ENCODE measurements at regions not wholly inside any gene's neighbourhood (a gene's known extent, or its start where the extent isn't known, plus 50 kb on each side); places are given as distances from the start of the nearest gene placed in this dataset.
A peak's percentile ranks its signal among the peaks of the same experiment; 100 is the strongest.

DNA sequence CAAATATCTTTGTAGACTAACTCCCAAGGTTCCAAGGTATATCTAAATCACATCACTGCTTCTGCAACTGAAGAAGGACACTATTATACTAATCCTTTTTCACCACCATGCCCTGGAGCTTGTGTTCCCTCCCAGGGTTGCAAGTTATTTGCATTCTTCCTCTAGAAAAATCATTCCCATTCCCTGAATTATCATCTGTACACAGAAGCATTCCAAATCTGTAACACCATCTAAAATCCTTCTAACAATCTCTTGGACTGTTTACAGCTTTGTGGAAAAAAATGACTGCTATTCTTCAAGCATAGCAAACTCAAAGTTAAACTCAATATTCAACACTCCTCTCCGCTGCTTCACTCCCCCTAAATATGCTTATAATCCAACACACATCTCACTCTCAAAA, 1570.8 kb upstream of the ADGRL3 start:
- H2BK5ac ChIP-seq (ENCODE audit: low read length): no peak overlapping the region
- 100% methylated on average over 1 of the region's 1 CpG for WGBS (ENCODE audit: extremely low coverage, insufficient coverage, low lambda C conversion rate)
- no peak overlapping the region for H4K8ac ChIP-seq (ENCODE audit: low read depth, low read length)
- H3K56ac ChIP-seq (ENCODE audit: low read length): no peak overlapping the region
- no peaks in the 10 kb centered on the region for H3K4me1 ChIP-seq (ENCODE audit: control insufficient read depth, low read depth, low read length)
- H3K27ac ChIP-seq (ENCODE audit: low read depth, low read length): no peak overlapping the region
- no peaks in the 10 kb centered on the region for H3K79me1 ChIP-seq (ENCODE audit: low read length)
- H3K18ac ChIP-seq (ENCODE audit: low read length): no peak overlapping the region
- H2AK5ac ChIP-seq (ENCODE audit: low read length): no peak overlapping the region
- H2BK15ac ChIP-seq (replicated peaks; ENCODE audit: low read depth): no peak overlapping the region
- no peaks in the 10 kb centered on the region for H3K36me3 ChIP-seq (ENCODE audit: control insufficient read depth, insufficient read depth, low read length)
- no peak overlapping the region for H2BK120ac ChIP-seq (ENCODE audit: low read depth, low read length)
- DNase-seq: no peak
- no peak overlapping the region for H3K4me3 ChIP-seq (ENCODE audit: low read length)
- no peak overlapping the region for H4K5ac ChIP-seq (ENCODE audit: low read length)
- H3K9ac ChIP-seq (ENCODE audit: low read length): no peak overlapping the region
- no peak overlapping the region for H3K23ac ChIP-seq (ENCODE audit: low read length)
- H3K4ac ChIP-seq (ENCODE audit: low read depth, low read length): no peak overlapping the region
- no peak overlapping the region for H3K4me2 ChIP-seq (ENCODE audit: low read length)
- H3K79me2 ChIP-seq (ENCODE audit: control insufficient read depth, insufficient read depth, low read length): no peaks in the 10 kb centered on the region
- no peaks in the 10 kb centered on the region for H3K27me3 ChIP-seq (ENCODE audit: insufficient read depth, low read length, poor library complexity)

- no peak overlapping the region for H4K5ac ChIP-seq (ENCODE audit: low read length)
- H2BK120ac ChIP-seq (ENCODE audit: low read depth, low read length): no peak overlapping the region
- no peak overlapping the region for H3K4me2 ChIP-seq (ENCODE audit: low read length)
- H3K4ac ChIP-seq (ENCODE audit: low read depth, low read length): no peak overlapping the region
- DNase-seq: no peak
- no peak overlapping the region for H3K4me3 ChIP-seq (ENCODE audit: low read length)
- no peaks in the 10 kb centered on the region for H3K79me1 ChIP-seq (ENCODE audit: low read length)
- H2BK15ac ChIP-seq (replicated peaks; ENCODE audit: low read depth): no peak overlapping the region
- no CpG with 5 or more reads among the region's 3 CpGs for WGBS (ENCODE audit: extremely low coverage, insufficient coverage, low lambda C conversion rate)
- H3K23ac ChIP-seq (ENCODE audit: low read length): no peak overlapping the region
- H3K9ac ChIP-seq (ENCODE audit: low read length): no peak overlapping the region
- no peak overlapping the region for H3K56ac ChIP-seq (ENCODE audit: low read length)
- H3K27ac ChIP-seq (ENCODE audit: low read depth, low read length): no peak overlapping the region
- H3K18ac ChIP-seq (ENCODE audit: low read length): no peak overlapping the region
- H4K8ac ChIP-seq (ENCODE audit: low read depth, low read length): no peak overlapping the region
- no peaks in the 10 kb centered on the region for H3K27me3 ChIP-seq (ENCODE audit: insufficient read depth, low read length, poor library complexity)
- no peak overlapping the region for H2AK5ac ChIP-seq (ENCODE audit: low read length)
- H3K4me1 ChIP-seq (ENCODE audit: control insufficient read depth, low read depth, low read length): no peaks in the 10 kb centered on the region
- no peak overlapping the region for H2BK5ac ChIP-seq (ENCODE audit: low read length)
- no peaks in the 10 kb centered on the region for H3K36me3 ChIP-seq (ENCODE audit: control insufficient read depth, insufficient read depth, low read length)
- H3K79me2 ChIP-seq (ENCODE audit: control insufficient read depth, insufficient read depth, low read length): no peaks in the 10 kb centered on the region
These were observed 1569.9 kb upstream of the ADGRL3 start for GRCh38 chr4:59630235-59630634.

DNA sequence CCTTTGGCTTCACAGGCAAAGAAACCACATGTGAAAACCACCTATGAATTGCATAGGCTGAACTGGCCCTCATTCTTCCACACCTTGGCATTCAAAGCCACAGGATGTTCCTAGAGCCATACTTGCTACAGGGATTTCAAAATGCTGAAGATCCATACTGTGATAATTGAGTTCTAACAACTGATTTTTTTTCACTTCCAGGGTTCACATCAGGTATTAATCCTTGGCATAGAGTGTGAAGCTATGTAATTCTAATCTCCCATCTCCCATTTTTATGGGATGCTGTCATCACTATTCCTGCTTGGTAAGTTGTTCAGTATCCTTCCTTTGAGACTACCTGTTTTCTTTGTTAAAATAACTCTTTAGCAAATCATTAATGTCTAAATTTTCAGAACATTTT, 1569.2 kb upstream of the ADGRL3 start:
- no peak overlapping the region for H2BK5ac ChIP-seq (ENCODE audit: low read length)
- DNase-seq: peak; percentile 61

DNA sequence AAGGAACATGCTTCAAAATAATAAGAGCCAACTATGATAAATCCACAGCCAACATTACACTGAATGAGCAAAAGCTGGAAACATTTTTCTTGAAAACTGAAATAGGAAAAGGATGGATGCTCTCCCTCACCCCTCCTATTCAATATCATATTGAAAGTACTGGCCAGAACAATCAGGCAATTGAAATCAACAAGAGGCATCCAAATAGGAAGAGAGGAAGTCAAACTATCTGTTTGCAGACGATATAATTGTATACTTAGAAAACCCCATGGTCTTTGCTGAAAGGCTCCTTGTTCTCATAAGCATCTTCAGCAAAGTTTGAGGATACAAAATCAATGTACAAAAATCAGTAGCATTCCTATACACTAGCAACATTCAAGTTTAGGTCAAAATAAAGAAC, 1562.5 kb upstream of the ADGRL3 start:
- Histone ChIP-seq H2BK120ac (ENCODE audit: low read depth, low read length) (no peak overlapping the region), H3K79me1 (ENCODE audit: low read length) (no peaks in the 10 kb centered on the region), H3K4me1 (ENCODE audit: control insufficient read depth, low read depth, low read length) (no peaks in the 10 kb centered on the region), H3K4ac (ENCODE audit: low read depth, low read length) (no peak overlapping the region), H3K79me2 (ENCODE audit: control insufficient read depth, insufficient read depth, low read length) (no peaks in the 10 kb centered on the region), H3K9ac (ENCODE audit: low read length) (no peak overlapping the region), H3K4me3 (ENCODE audit: low read length) (no peak overlapping the region), H2BK5ac (ENCODE audit: low read length) (no peak overlapping the region), H2AK5ac (ENCODE audit: low read length) (no peak overlapping the region), H4K5ac (ENCODE audit: low read length) (no peak overlapping the region), H3K4me2 (ENCODE audit: low read length) (no peak overlapping the region), H3K18ac (ENCODE audit: low read length) (no peak overlapping the region), H4K8ac (ENCODE audit: low read depth, low read length) (no peak overlapping the region), H3K56ac (ENCODE audit: low read length) (no peak overlapping the region), H3K23ac (ENCODE audit: low read length) (no peak overlapping the region), H3K36me3 (ENCODE audit: control insufficient read depth, insufficient read depth, low read length) (no peaks in the 10 kb centered on the region), H2BK15ac (replicated peaks; ENCODE audit: low read depth) (no peak overlapping the region), H3K27ac (ENCODE audit: low read depth, low read length) (no peak overlapping the region), H3K27me3 (ENCODE audit: insufficient read depth, low read length, poor library complexity) (no peaks in the 10 kb centered on the region)
- no CpG with 5 or more reads among the region's 1 CpG for WGBS (ENCODE audit: extremely low coverage, insufficient coverage, low lambda C conversion rate)
- DNase-seq: no peak

More for the DNA sequence above, 1569.2 kb upstream of the ADGRL3 start:
- Histone ChIP-seq H3K4me2 (ENCODE audit: low read length) (no peak overlapping the region), H3K36me3 (ENCODE audit: control insufficient read depth, insufficient read depth, low read length) (no peaks in the 10 kb centered on the region), H3K79me1 (ENCODE audit: low read length) (no peaks in the 10 kb centered on the region), H3K56ac (ENCODE audit: low read length) (no peak overlapping the region), H4K8ac (ENCODE audit: low read depth, low read length) (no peak overlapping the region), H3K79me2 (ENCODE audit: control insufficient read depth, insufficient read depth, low read length) (no peaks in the 10 kb centered on the region), H2BK15ac (replicated peaks; ENCODE audit: low read depth) (no peak overlapping the region), H3K27me3 (ENCODE audit: insufficient read depth, low read length, poor library complexity) (no peaks in the 10 kb centered on the region), H3K27ac (ENCODE audit: low read depth, low read length) (no peak overlapping the region), H2BK120ac (ENCODE audit: low read depth, low read length) (no peak overlapping the region), H3K23ac (ENCODE audit: low read length) (no peak overlapping the region), H3K18ac (ENCODE audit: low read length) (no peak overlapping the region), H4K5ac (ENCODE audit: low read length) (no peak overlapping the region), H3K4ac (ENCODE audit: low read depth, low read length) (no peak overlapping the region), H3K4me3 (ENCODE audit: low read length) (no peak overlapping the region), H3K4me1 (ENCODE audit: control insufficient read depth, low read depth, low read length) (no peaks in the 10 kb centered on the region), H2AK5ac (ENCODE audit: low read length) (no peak overlapping the region), H3K9ac (ENCODE audit: low read length) (no peak overlapping the region)

DNA sequence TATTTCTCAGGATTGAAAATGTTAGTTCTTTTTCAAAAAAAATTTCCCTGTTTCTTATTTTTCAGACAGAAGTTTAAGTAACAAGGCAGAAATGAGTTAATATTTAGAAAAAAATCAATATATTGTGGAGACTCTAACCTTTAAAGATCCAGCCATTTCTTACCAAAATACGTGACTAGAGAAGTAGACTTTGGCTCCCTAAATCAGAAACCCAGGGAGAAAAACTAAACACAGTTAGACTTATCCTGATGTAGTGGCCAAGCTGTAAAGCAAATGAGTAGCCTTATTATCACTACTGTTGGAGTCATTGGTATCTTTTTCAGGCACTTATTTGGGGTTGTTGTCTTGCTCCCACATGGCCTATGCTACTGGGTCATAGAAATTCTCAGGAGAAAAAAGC, 1556.4 kb upstream of the ADGRL3 start:
- no peak overlapping the region for H4K5ac ChIP-seq (ENCODE audit: low read length)
- no peak overlapping the region for H3K23ac ChIP-seq (ENCODE audit: low read length)
- no peak overlapping the region for H3K9ac ChIP-seq (ENCODE audit: low read length)
- H3K27ac ChIP-seq (ENCODE audit: low read depth, low read length): no peak overlapping the region
- no peak overlapping the region for H3K4ac ChIP-seq (ENCODE audit: low read depth, low read length)
- no peaks in the 10 kb centered on the region for H3K4me1 ChIP-seq (ENCODE audit: control insufficient read depth, low read depth, low read length)
- H2BK120ac ChIP-seq (ENCODE audit: low read depth, low read length): no peak overlapping the region
- no peak overlapping the region for H2BK15ac ChIP-seq (replicated peaks; ENCODE audit: low read depth)
- H3K56ac ChIP-seq (ENCODE audit: low read length): no peak overlapping the region
- H2BK5ac ChIP-seq (ENCODE audit: low read length): no peak overlapping the region
- H3K36me3 ChIP-seq (ENCODE audit: control insufficient read depth, insufficient read depth, low read length): no peaks in the 10 kb centered on the region
- H3K4me2 ChIP-seq (ENCODE audit: low read length): no peak overlapping the region
- no peaks in the 10 kb centered on the region for H3K27me3 ChIP-seq (ENCODE audit: insufficient read depth, low read length, poor library complexity)
- H4K8ac ChIP-seq (ENCODE audit: low read depth, low read length): no peak overlapping the region
- H3K18ac ChIP-seq (ENCODE audit: low read length): no peak overlapping the region
- no peak overlapping the region for H3K4me3 ChIP-seq (ENCODE audit: low read length)
- WGBS (ENCODE audit: extremely low coverage, insufficient coverage, low lambda C conversion rate): no CpG with 5 or more reads among the region's 1 CpG
- H3K79me1 ChIP-seq (ENCODE audit: low read length): no peaks in the 10 kb centered on the region
- DNase-seq: no peak
- H3K79me2 ChIP-seq (ENCODE audit: control insufficient read depth, insufficient read depth, low read length): no peaks in the 10 kb centered on the region
- no peak overlapping the region for H2AK5ac ChIP-seq (ENCODE audit: low read length)

GRCh38 chr4:59644765-59645164, 1555.4 kb upstream of the ADGRL3 start:
- H3K79me1 ChIP-seq (ENCODE audit: low read length): no peaks in the 10 kb centered on the region
- H4K8ac ChIP-seq (ENCODE audit: low read depth, low read length): no peak overlapping the region
- H3K18ac ChIP-seq (ENCODE audit: low read length): no peak overlapping the region
- DNase-seq: no peak
- H4K5ac ChIP-seq (ENCODE audit: low read length): no peak overlapping the region
- no peak overlapping the region for H3K56ac ChIP-seq (ENCODE audit: low read length)
- H3K27ac ChIP-seq (ENCODE audit: low read depth, low read length): no peak overlapping the region
- no CpG with 5 or more reads among the region's 3 CpGs for WGBS (ENCODE audit: extremely low coverage, insufficient coverage, low lambda C conversion rate)
- no peaks in the 10 kb centered on the region for H3K36me3 ChIP-seq (ENCODE audit: control insufficient read depth, insufficient read depth, low read length)
- no peak overlapping the region for H3K23ac ChIP-seq (ENCODE audit: low read length)
- no peaks in the 10 kb centered on the region for H3K4me1 ChIP-seq (ENCODE audit: control insufficient read depth, low read depth, low read length)
- H3K79me2 ChIP-seq (ENCODE audit: control insufficient read depth, insufficient read depth, low read length): no peaks in the 10 kb centered on the region
- H3K9ac ChIP-seq (ENCODE audit: low read length): no peak overlapping the region
- no peak overlapping the region for H2BK15ac ChIP-seq (replicated peaks; ENCODE audit: low read depth)
- H3K4ac ChIP-seq (ENCODE audit: low read depth, low read length): no peak overlapping the region
- H2AK5ac ChIP-seq (ENCODE audit: low read length): no peak overlapping the region
- no peak overlapping the region for H2BK5ac ChIP-seq (ENCODE audit: low read length)
- H3K4me3 ChIP-seq (ENCODE audit: low read length): no peak overlapping the region
- no peak overlapping the region for H2BK120ac ChIP-seq (ENCODE audit: low read depth, low read length)
- H3K4me2 ChIP-seq (ENCODE audit: low read length): no peak overlapping the region
- H3K27me3 ChIP-seq (ENCODE audit: insufficient read depth, low read length, poor library complexity): no peaks in the 10 kb centered on the region

All from mesendoderm (in vitro differentiated cells).